Duodenal mucosa (tissue), 2 donors: ENCODE measurements at regions not wholly inside any gene's neighbourhood (a gene's known extent, or its start where the extent isn't known, plus 50 kb on each side); places are given as distances from the start of the nearest gene placed in this dataset.

Experiments used
- H3K27ac ChIP-seq: one replicate; pipeline ENCODE4 v1.7.0; 2013; ENCODE audit warnings: low read depth, low read length
- H3K27me3 ChIP-seq, 2 donors: one replicate each; pipeline ENCODE4 v1.7.0; 2013; ENCODE audit warnings: low read length in 2 of 2, control low read depth in 1 of 2; ENCODE audit not compliant: insufficient read depth in 2 of 2, control insufficient read depth in 1 of 2
- H3K36me3 ChIP-seq, 2 donors: one replicate each; pipeline ENCODE4 v1.7.0; 2013; ENCODE audit warnings: low read length in 2 of 2, control low read depth in 1 of 2; ENCODE audit not compliant: insufficient read depth in 2 of 2, control insufficient read depth in 1 of 2
- H3K4me1 ChIP-seq, 2 donors: one replicate each; pipeline ENCODE4 v1.7.0; 2013; ENCODE audit warnings: low read length in 2 of 2, control low read depth in 1 of 2; ENCODE audit not compliant: insufficient read depth in 2 of 2, control insufficient read depth in 1 of 2
- H3K4me3 ChIP-seq, 2 donors: one replicate each; pipeline ENCODE4 v1.7.0; 2013; ENCODE audit warnings: low read length in 2 of 2, low read depth in 1 of 2
- H3K9ac ChIP-seq, 2 donors: one replicate each; pipeline ENCODE4 v1.7.0; 2013; ENCODE audit warnings: low read length in 2 of 2, low read depth in 1 of 2
- H3K9me3 ChIP-seq, 2 donors: one replicate each; pipeline ENCODE4 v1.7.0; 2013; ENCODE audit warnings: low read length in 2 of 2, control low read depth in 1 of 2; ENCODE audit not compliant: control insufficient read depth in 1 of 2

DNA sequence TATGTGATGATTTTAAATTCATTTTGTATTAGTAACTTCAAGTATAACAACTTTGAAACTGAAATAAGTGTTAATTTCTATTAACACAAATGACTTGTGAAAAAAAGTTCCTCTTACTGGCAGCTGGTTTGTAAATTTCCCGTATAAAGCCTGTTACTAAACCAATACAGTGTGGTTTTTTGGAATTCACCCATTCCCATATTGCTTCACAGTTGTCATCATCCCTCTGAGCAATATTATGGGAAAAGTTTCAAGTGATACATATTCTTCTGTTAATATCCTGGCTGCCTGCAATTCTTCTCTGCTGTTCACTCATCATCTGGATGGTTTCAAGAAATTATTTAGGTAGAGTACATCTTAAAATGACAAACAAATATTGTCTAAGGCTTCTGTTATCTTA lies 1185.1 kb upstream of the C9orf72 start:
- no peaks in the 10 kb centered on the region for H3K27me3 ChIP-seq
- H3K4me1 ChIP-seq: no peaks in the 10 kb centered on the region
- no peaks in the 10 kb centered on the region for H3K9me3 ChIP-seq
- H3K27ac ChIP-seq: no peak overlapping the region
- no peak overlapping the region for H3K4me3 ChIP-seq
- H3K36me3 ChIP-seq: no peaks in the 10 kb centered on the region
- H3K9ac ChIP-seq: no peak overlapping the region

DNA sequence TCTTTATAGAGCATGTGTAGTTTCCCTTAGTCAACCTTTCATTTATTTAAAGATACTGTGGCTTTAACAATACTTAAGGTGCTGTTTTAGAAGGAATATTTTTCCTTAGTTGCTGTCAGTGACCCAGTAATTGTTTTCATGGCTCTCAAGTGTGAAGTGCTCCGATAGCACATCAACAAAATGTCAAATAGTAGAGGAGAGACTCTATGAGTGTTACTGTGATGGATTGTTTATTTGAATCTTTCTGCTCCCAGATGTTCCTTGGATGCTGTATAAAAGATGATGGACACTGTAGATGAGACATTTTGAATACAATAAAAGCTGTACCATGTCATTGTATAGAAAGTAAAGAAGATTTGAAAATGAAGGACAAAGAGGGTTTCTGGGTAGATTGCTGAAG lies 1185.7 kb upstream of the C9orf72 start:
- Histone ChIP-seq H3K4me1 (no peaks in the 10 kb centered on the region), H3K36me3 (no peaks in the 10 kb centered on the region), H3K27me3 (no peaks in the 10 kb centered on the region), H3K9me3 (no peaks in the 10 kb centered on the region), H3K27ac (no peak overlapping the region), H3K4me3 (no peak overlapping the region), H3K9ac (no peak overlapping the region)

DNA sequence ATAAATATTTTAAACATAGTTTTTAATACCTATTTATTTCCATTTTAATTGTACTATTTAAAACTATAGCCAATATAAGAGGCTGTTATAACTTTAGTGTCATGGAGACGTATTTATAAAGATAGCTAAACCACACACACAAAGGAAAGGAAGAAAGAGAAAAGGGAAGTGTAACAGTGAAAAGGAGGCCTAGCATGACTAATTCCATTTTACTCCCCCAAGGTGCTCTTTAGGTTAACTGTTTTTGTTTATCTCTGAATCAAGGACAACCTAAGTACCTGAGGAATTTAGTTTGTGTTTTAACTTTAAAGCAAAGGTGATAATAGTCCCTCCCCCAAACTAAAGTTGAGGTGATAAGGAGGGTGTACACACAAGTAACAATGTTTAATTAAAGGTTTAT lies 1188.9 kb upstream of the C9orf72 start:
- H3K9me3 ChIP-seq: no peaks in the 10 kb centered on the region
- no peak overlapping the region for H3K4me3 ChIP-seq
- no peak overlapping the region for H3K9ac ChIP-seq
- no peak overlapping the region for H3K27ac ChIP-seq
- no peaks in the 10 kb centered on the region for H3K27me3 ChIP-seq
- H3K36me3 ChIP-seq: no peaks in the 10 kb centered on the region
- no peaks in the 10 kb centered on the region for H3K4me1 ChIP-seq

DNA sequence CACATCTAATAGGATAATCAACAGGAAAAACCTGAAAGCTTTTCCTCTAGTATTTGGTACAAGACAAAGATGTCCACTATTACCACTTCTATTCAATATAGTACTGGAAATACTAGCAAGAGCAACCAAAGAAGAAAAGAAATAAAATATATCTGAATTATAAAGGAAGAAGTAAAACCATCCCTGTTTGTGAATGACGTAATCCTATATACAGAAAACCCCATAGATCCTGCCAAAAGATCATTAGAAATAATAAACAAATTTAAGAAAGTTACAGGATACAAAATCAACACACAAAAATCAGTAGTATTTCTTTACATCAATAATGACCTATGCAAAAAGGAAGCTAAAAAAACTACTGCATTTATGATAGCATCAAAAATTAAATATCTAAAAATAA lies 1191.3 kb upstream of the C9orf72 start:
- Histone ChIP-seq H3K9ac (no peak overlapping the region), H3K27ac (no peak overlapping the region), H3K9me3 (no peaks in the 10 kb centered on the region), H3K4me3 (no peak overlapping the region), H3K36me3 (no peaks in the 10 kb centered on the region), H3K27me3 (no peaks in the 10 kb centered on the region), H3K4me1 (no peaks in the 10 kb centered on the region)

DNA sequence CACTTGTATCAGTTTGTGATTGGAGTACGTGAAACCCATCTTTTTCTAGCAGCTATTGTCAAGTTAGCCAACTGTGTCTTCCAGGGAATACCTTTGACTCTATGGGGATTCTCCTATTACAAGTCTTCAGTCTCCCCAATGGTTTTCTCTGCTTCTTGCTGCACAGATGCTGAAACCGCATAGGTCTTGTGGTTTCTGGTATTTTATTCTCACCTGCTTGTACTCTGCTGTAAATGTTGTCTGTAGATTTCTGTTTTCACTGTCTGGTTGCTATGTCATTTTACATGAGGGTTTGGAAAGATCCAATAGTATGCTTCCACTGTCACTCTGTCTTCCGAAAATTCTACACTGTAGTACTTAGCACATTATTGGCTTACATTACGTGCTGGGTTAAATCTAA lies 1196.9 kb upstream of the C9orf72 start:
- Histone ChIP-seq H3K4me3 (no peak overlapping the region), H3K36me3 (no peaks in the 10 kb centered on the region), H3K4me1 (no peaks in the 10 kb centered on the region), H3K27ac (no peak overlapping the region), H3K9ac (no peak overlapping the region), H3K9me3 (no peaks in the 10 kb centered on the region), H3K27me3 (no peaks in the 10 kb centered on the region)

DNA sequence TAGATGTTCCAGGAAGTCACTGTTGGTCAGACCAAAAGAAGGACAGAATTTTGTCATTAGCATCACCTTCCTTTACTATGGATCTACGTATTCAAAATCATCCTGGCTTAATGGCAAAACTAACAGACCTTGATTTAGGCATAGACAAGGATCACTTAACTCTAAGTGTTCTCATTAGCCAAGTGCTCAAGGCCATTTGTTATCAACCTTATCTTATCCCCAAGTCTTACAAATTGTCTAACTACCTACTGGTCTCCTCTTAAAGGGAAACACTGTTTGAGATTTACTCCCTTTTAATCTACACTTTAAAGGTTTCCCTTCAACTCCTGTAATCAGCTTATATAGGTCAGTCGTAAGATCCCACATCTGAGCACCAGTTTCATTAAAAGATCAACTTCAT lies 1197.5 kb upstream of the C9orf72 start:
- Histone ChIP-seq H3K4me1 (no peaks in the 10 kb centered on the region), H3K27ac (no peak overlapping the region), H3K36me3 (no peaks in the 10 kb centered on the region), H3K9ac (no peak overlapping the region), H3K4me3 (no peak overlapping the region), H3K9me3 (no peaks in the 10 kb centered on the region), H3K27me3 (no peaks in the 10 kb centered on the region)

DNA sequence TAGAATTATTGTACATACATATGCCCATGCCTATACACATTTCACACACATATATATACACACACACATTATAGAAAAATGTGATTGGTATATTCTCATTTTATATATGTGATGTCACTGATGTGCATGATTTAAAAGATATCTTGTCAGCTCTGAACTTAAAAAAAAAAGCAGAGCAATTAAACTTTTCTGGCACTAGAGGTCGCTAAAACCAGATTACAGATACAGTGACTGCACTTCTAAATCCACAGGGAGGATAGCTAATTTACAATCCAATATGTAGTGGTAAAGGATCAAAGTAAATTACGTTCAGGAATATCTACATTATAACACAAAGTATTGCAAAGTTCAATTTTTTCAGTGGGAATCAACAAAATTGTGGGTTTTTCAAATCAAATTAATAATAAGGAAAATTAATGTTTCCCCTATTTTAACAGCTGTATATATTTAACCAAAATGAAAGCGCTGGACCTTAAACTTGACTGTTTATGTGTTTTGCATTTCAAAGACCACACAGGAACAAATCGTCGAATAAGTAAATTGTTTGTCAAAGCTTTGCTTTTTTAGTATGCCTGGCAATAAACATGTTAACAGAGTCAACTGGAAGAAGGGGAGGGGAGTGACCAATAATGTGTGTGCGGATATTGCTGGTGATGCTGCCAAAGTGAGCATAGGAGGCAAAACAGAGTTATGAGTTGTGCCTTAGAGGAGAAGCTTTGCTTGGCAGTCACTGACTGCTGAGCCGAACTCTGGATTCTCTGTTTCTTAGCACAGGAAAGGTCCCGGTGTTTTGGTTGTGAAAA lies 1201.4 kb upstream of the C9orf72 start:
- H3K4me3 ChIP-seq: no peak overlapping the region
- no peak overlapping the region for H3K27ac ChIP-seq
- no peaks in the 10 kb centered on the region for H3K27me3 ChIP-seq
- H3K4me1 ChIP-seq: no peaks in the 10 kb centered on the region
- no peak overlapping the region for H3K9ac ChIP-seq
- H3K36me3 ChIP-seq: no peaks in the 10 kb centered on the region
- H3K9me3 ChIP-seq: no peaks in the 10 kb centered on the region

DNA sequence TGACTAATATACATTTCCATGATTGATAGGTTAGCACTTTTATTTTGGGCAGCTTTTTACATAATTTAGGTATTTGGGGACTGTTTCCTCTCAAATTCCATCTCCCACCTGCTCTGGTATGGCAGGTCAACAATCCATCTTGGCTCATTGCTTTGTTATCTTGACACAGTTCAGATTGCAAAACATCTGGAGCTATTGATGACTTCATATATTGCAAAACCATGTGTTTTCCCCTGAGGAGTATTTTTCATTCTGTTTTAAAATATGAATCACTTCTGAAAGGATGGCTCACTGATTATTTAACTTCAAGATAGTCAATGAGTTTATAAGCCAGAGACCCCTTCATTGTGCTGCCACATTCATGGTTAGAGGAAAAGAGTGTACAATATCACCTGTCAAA lies 1206.0 kb upstream of the C9orf72 start:
- no peaks in the 10 kb centered on the region for H3K4me1 ChIP-seq
- no peak overlapping the region for H3K27ac ChIP-seq
- H3K4me3 ChIP-seq: no peak overlapping the region
- no peaks in the 10 kb centered on the region for H3K9me3 ChIP-seq
- H3K27me3 ChIP-seq: no peaks in the 10 kb centered on the region
- H3K9ac ChIP-seq: no peak overlapping the region
- no peaks in the 10 kb centered on the region for H3K36me3 ChIP-seq

DNA sequence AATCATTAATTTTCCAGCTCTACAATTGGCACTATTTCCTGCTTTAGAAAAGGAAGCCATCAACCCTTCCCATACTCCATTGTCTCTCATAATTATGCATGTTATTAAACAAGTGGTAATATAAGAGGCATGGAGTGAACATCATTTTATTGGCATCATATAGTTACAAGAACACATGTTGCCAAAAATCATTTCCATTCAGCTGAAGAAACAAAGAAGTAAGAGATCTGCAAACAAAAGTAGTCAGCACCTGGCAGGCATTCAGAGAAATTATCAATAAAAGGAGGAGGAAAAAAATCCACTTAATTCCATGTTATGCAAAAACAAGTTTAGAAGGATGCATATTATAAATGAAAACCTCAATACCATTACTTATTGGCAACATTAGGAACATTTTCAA lies 1208.2 kb upstream of the C9orf72 start:
- no peaks in the 10 kb centered on the region for H3K27me3 ChIP-seq
- no peak overlapping the region for H3K9ac ChIP-seq
- H3K9me3 ChIP-seq: peaks cover 0 to 1% of the 10 kb centered on the region in 2 donors
- no peak overlapping the region for H3K4me3 ChIP-seq
- no peak overlapping the region for H3K27ac ChIP-seq
- no peaks in the 10 kb centered on the region for H3K4me1 ChIP-seq
- no peaks in the 10 kb centered on the region for H3K36me3 ChIP-seq

DNA sequence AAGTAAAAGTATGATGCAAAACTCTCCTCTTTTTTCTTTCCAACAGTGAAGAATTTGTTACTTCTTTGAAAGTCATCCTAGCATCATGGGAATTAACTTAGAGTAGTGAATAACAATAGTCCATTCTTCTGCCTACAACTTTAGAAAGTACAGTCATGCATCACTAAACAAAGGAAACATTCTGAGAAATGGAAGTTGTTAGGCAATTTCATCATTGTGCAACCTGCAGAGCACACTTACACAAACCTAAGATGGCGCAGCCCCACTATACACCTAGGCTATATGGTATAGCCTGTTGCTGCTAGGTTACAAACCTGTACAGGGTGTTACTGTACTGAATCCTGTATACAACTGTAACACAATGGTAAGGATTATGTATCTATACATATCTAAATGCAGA lies 1209.3 kb upstream of the C9orf72 start:
- Histone ChIP-seq H3K27me3 (no peaks in the 10 kb centered on the region), H3K9me3 (peaks cover 0 to 4% of the 10 kb centered on the region in 2 donors), H3K4me3 (no peak overlapping the region)

More for the DNA sequence above, 1209.3 kb upstream of the C9orf72 start:
- H3K9ac ChIP-seq: no peak overlapping the region
- no peak overlapping the region for H3K27ac ChIP-seq
- no peaks in the 10 kb centered on the region for H3K4me1 ChIP-seq
- no peaks in the 10 kb centered on the region for H3K36me3 ChIP-seq
